Spleen (tissue), 11 donors: ENCODE measurements at regions not wholly inside any gene's neighbourhood (a gene's known extent, or its start where the extent isn't known, plus 50 kb on each side); places are given as distances from the start of the nearest gene placed in this dataset.

Experiments used
- DNase-seq: peaks from one replicate; pipeline ENCODE4 v3.0.0-alpha.2; 2020
- H3K27ac ChIP-seq, 8 donors: fragments of 200-600 bp; sonication (generic) in 7 of 8; 1 replicate in 4 of 8; 2 replicates in 4 of 8; pipeline versions ENCODE4 v1.5.0 to v1.8.0; 2016 to 2021; ENCODE audit warnings: inconsistent platforms in 4 of 8, mild to moderate bottlenecking in 4 of 8, moderate library complexity in 1 of 8
- H3K27me3 ChIP-seq, 7 donors: fragments of 200-600 bp; sonication (generic) in 6 of 7; replicated peaks in 1 of 7; 1 replicate in 4 of 7; 2 replicates in 3 of 7; pipeline versions ENCODE4 v1.5.0 to v1.8.0; 2016 to 2021; ENCODE audit warnings: inconsistent platforms in 3 of 7, mild to moderate bottlenecking in 1 of 7
- H3K36me3 ChIP-seq, 6 donors: fragments of 200-600 bp; sonication (generic) in 5 of 6; 1 replicate in 4 of 6; 2 replicates in 2 of 6; pipeline versions ENCODE4 v1.5.0 to v1.8.0; 2016 to 2021; ENCODE audit warnings: inconsistent platforms in 2 of 6
- H3K4me1 ChIP-seq, 6 donors: fragments of 200-600 bp; sonication (generic) in 5 of 6; 1 replicate in 3 of 6; 2 replicates in 3 of 6; pipeline versions ENCODE4 v1.5.0 to v1.8.0; 2016 to 2021; ENCODE audit warnings: inconsistent platforms in 3 of 6
- H3K4me3 ChIP-seq, 8 donors: fragments of 200-600 bp; sonication (generic) in 7 of 8; 1 replicate in 4 of 8; 2 replicates in 4 of 8; pipeline versions ENCODE4 v1.5.0 to v1.8.0; 2016 to 2021; ENCODE audit warnings: inconsistent platforms in 4 of 8, mild to moderate bottlenecking in 4 of 8, moderate library complexity in 2 of 8
- H3K9me3 ChIP-seq, 8 donors: fragments of 200-600 bp; sonication (generic) in 7 of 8; 1 replicate in 4 of 8; 2 replicates in 4 of 8; pipeline versions ENCODE4 v1.5.0 to v1.8.0; 2016 to 2021; ENCODE audit warnings: inconsistent platforms in 4 of 8
- CTCF ChIP-seq, 11 experiments: fragments of 200-600 bp in 7 of 11; fragments of 450-650 bp in 4 of 11; sonication (generic) in 4 of 11; IDR thresholded peaks in 8 of 11; conservative IDR thresholded peaks in 3 of 11; 1 replicate in 7 of 11; 2 replicates in 4 of 11; pipeline versions ENCODE4 v1.4.0 to v1.8.0; 2016 to 2021; ENCODE audit warnings: antibody characterized with exemption in 11 of 11, inconsistent platforms in 4 of 11, mild to moderate bottlenecking in 1 of 11
- POLR2A ChIP-seq, 3 donors: fragments of 450-650 bp; IDR thresholded peaks; one replicate each; pipeline ENCODE4 v1.5.1; 2017; ENCODE audit warnings: antibody characterized with exemption in 3 of 3, mild to moderate bottlenecking in 1 of 3
- POLR2AphosphoS5 ChIP-seq, 3 donors: sonication (generic); formaldehyde crosslinking; IDR thresholded peaks; one replicate each; pipeline ENCODE4 v1.5.1; 2017; ENCODE audit warnings: antibody characterized with exemption in 3 of 3
- WGBS, 5 donors: extraction: QIAGEN DNeasy Blood & Tissue Kit in 3 of 5; methylation state at CpG; one replicate each; pipeline versions ENCODE4 v1.1.5 to v1.1.7; 2013 to 2018; 5-methylcytosine and 5-hydroxymethylcytosine counted together
- intact Hi-C: fragments of 100-400 bp; cut with DNase I; formaldehyde crosslinking; loops from one replicate; pipeline ENCODE4 v1.15.0; 2023; ENCODE audit warnings: low total_unique reads
- donor health status: healthy with polysubstance abuse.
- donor health status: DM: no; HTN: no; CAD: no; lungs with moderate emphysema.
- donor health status: DM: no; HTN: no; CAD: no.
- donor health status: Bipolar disorder and iron deficiency.
- donor health status: healthy.
- donor health status: DM: no; HTN: no; CAD: no.
- donor health status: DM: yes; HTN: yes; CAD: no.

DNA sequence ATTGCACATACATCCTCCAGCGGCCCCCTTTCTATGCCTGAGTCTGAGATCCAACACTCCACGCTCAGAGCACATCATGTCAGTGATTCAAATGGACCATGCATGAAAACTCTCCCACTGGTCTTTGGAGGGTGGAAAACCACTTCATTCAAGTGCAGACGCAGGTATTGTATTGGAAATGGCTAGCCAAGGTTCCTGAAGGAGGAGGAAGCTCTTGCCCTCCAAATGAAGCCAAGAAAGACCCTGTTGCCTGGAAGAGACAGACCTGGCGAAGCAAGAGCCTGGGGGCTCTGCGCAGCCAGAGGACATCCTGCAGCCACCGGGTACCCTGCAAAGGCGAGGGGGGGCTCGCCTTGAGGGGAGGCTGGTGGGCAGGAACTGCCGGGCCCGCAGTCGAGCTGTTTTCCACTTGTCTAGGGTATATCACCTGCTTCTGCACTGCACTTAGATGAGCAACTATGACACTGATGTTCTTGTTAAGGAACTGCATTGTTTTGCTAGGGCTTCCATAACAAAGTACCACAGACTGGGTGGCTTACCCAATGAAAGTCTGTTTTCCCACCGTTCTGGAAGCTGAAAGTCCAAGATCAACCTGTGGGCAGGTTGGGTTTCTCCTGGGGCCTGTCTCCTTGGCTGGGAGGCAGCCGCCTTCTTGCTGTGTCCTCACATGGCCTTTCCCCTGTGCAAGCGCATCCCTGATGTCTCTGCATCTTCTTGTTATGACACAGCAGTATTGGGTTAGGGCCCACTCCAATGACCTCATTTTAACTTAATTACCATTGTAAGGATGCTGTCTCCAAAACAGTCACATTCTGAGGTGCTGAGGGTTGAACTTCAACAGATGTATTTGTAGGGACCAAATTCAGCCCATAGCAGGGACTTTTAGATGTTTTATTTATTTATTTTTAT lies 233.4 kb downstream of the ARHGAP12 start:
- no peak overlapping the region for H3K27ac ChIP-seq
- TF ChIP-seq CTCF (IDR thresholded peaks at IDR 0.05 in 8 of 11, conservative IDR thresholded peaks at IDR 0.05 in 3 of 11) (no peak), POLR2AphosphoS5 (IDR thresholded peaks at IDR 0.05) (no peak), POLR2A (IDR thresholded peaks at IDR 0.05) (no peak)
- intact Hi-C loops: no loop called here

GRCh38 chr10:31694126-31694685 lies 234.4 kb downstream of the ARHGAP12 start:
- no peak for DNase-seq
- Histone ChIP-seq H3K4me3 (no peak overlapping the region), H3K9me3 (peaks cover 0 to 8% (median 4%) of the 10 kb centered on the region in 8 donors), H3K27ac (no peak overlapping the region), H3K27me3 (peaks cover 0 to 4% (median 0%) of the 10 kb centered on the region in 7 donors), H3K4me1 (peaks cover 4 to 28% (median 16%) of the 10 kb centered on the region in 6 donors), H3K36me3 (no peaks in the 10 kb centered on the region)
- TF ChIP-seq CTCF (IDR thresholded peaks at IDR 0.05 in 8 of 11, conservative IDR thresholded peaks at IDR 0.05 in 3 of 11) (no peak), POLR2AphosphoS5 (IDR thresholded peaks at IDR 0.05) (no peak), POLR2A (IDR thresholded peaks at IDR 0.05) (no peak)
- 62 to 79% (median 74%) methylated on average over 6 of the region's 6 CpGs for WGBS, 5 donors
- intact Hi-C loops: no loop called here

More for the DNA sequence above, 233.4 kb downstream of the ARHGAP12 start:
- Histone ChIP-seq H3K9me3 (no peaks in the 10 kb centered on the region), H3K27me3 (peaks cover 0 to 4% (median 0%) of the 10 kb centered on the region in 7 donors), H3K36me3 (no peaks in the 10 kb centered on the region), H3K4me3 (no peak overlapping the region), H3K4me1 (peaks cover 4 to 36% (median 18%) of the 10 kb centered on the region in 6 donors)
- 87 to 93% (median 88%) methylated on average over 10 to 14 of the region's 14 CpGs for WGBS, 5 donors
- no peak for DNase-seq

GRCh38 chr10:31693491-31693890 lies 235.1 kb downstream of the ARHGAP12 start:
- no peak overlapping the region for H3K4me3 ChIP-seq
- DNase-seq: no peak
- no peaks in the 10 kb centered on the region for H3K36me3 ChIP-seq
- TF ChIP-seq CTCF (IDR thresholded peaks at IDR 0.05 in 8 of 11, conservative IDR thresholded peaks at IDR 0.05 in 3 of 11): no peak
- TF ChIP-seq POLR2A (IDR thresholded peaks at IDR 0.05): no peak
- TF ChIP-seq POLR2AphosphoS5 (IDR thresholded peaks at IDR 0.05): no peak
- intact Hi-C loops: no loop called here
- peaks cover 4 to 25% (median 14%) of the 10 kb centered on the region in 6 donors for H3K4me1 ChIP-seq
- WGBS, 5 donors: 63 to 74% (median 67%) methylated on average over 6 of the region's 6 CpGs
- H3K27me3 ChIP-seq: peaks cover 0 to 4% (median 0%) of the 10 kb centered on the region in 7 donors
- no peak overlapping the region for H3K27ac ChIP-seq
- H3K9me3 ChIP-seq: peaks cover 0 to 15% (median 10%) of the 10 kb centered on the region in 8 donors

- intact Hi-C loops: no loop called here
- Histone ChIP-seq H3K36me3 (no peaks in the 10 kb centered on the region), H3K27me3 (no peaks in the 10 kb centered on the region), H3K4me1 (peaks cover 0 to 4% (median 0%) of the 10 kb centered on the region in 6 donors), H3K27ac (no peak overlapping the region), H3K9me3 (peaks cover 4 to 34% (median 24%) of the 10 kb centered on the region in 8 donors), H3K4me3 (no peak overlapping the region)
- TF ChIP-seq POLR2A (IDR thresholded peaks at IDR 0.05) (no peak), POLR2AphosphoS5 (IDR thresholded peaks at IDR 0.05) (no peak), CTCF (IDR thresholded peaks at IDR 0.05 in 8 of 11, conservative IDR thresholded peaks at IDR 0.05 in 3 of 11) (no peak)
- no peak for DNase-seq
- 50 to 68% (median 55%) methylated on average over 1 of the region's 1 CpG for WGBS, 5 donors
Measured at GRCh38 chr10:31689233-31689632, 239.4 kb downstream of the ARHGAP12 start.
